Activated naive CD8-positive, alpha-beta T cell treated with anti-CD3 and anti-CD28 coated beads for 36 hours (primary cell): ENCODE measurements at regions not wholly inside any gene's neighbourhood (a gene's known extent, or its start where the extent isn't known, plus 50 kb on each side); places are given as distances from the start of the nearest gene placed in this dataset.

Experiments used
- DNase-seq: peaks from one replicate; pipeline ENCODE4 v3.0.0; 2021
- H3K27ac Mint-ChIP-seq: one replicate; pipeline ENCODE4 v1.8.0; 2022; ENCODE audit warnings: mild to moderate bottlenecking, moderate library complexity, mixed read lengths
- H3K27me3 Mint-ChIP-seq: one replicate; pipeline ENCODE4 v1.8.0; 2022; ENCODE audit warnings: mild to moderate bottlenecking, mixed read lengths
- H3K36me3 Mint-ChIP-seq: one replicate; pipeline ENCODE4 v1.8.0; 2021; ENCODE audit warnings: mild to moderate bottlenecking, mixed read lengths
- H3K4me1 Mint-ChIP-seq: one replicate; pipeline ENCODE4 v1.8.0; 2021; ENCODE audit warnings: mixed read lengths
- H3K4me3 Mint-ChIP-seq: one replicate; pipeline ENCODE4 v1.8.0; 2022; ENCODE audit warnings: mild to moderate bottlenecking, moderate library complexity, mixed read lengths
- H3K9me3 Mint-ChIP-seq: one replicate; pipeline ENCODE4 v1.8.0; 2022; ENCODE audit warnings: mixed read lengths

GRCh38 chr6:159438106-159438505 is 254.9 kb downstream of the SOD2 start:
- no peak for DNase-seq
- Mint-ChIP-seq H3K4me1 (no peaks in the 10 kb centered on the region), H3K36me3 (no peaks in the 10 kb centered on the region), H3K9me3 (peaks cover 10% of the 10 kb centered on the region), H3K27ac (no peak overlapping the region), H3K27me3 (peaks cover 3% of the 10 kb centered on the region), H3K4me3 (no peak overlapping the region)

GRCh38 chr6:159436581-159436980 is 256.5 kb downstream of the SOD2 start:
- Mint-ChIP-seq H3K4me1 (no peaks in the 10 kb centered on the region), H3K36me3 (no peaks in the 10 kb centered on the region), H3K27ac (no peak overlapping the region), H3K27me3 (no peaks in the 10 kb centered on the region), H3K9me3 (peaks cover 15% of the 10 kb centered on the region), H3K4me3 (no peak overlapping the region)
- DNase-seq, result no peak

- Mint-ChIP-seq H3K27me3 (no peaks in the 10 kb centered on the region), H3K9me3 (peaks cover 18% of the 10 kb centered on the region), H3K4me1 (no peaks in the 10 kb centered on the region), H3K27ac (no peak overlapping the region), H3K4me3 (no peak overlapping the region), H3K36me3 (no peaks in the 10 kb centered on the region)
- no peak for DNase-seq
Observed at GRCh38 chr6:159435701-159436100, 257.3 kb downstream of the SOD2 start.

GRCh38 chr6:159434410-159434809 is 258.6 kb downstream of the SOD2 start:
- H3K4me3 Mint-ChIP-seq, result no peak overlapping the region
- H3K9me3 Mint-ChIP-seq, result peaks cover 18% of the 10 kb centered on the region
- DNase-seq, result no peak
- H3K27me3 Mint-ChIP-seq, result peaks cover 4% of the 10 kb centered on the region
- H3K4me1 Mint-ChIP-seq, result no peaks in the 10 kb centered on the region
- H3K36me3 Mint-ChIP-seq, result no peaks in the 10 kb centered on the region
- no peak overlapping the region for H3K27ac Mint-ChIP-seq

GRCh38 chr6:159433550-159433949 is 259.5 kb downstream of the SOD2 start:
- no peak overlapping the region for H3K4me3 Mint-ChIP-seq
- no peaks in the 10 kb centered on the region for H3K4me1 Mint-ChIP-seq
- no peak for DNase-seq
- no peak overlapping the region for H3K27ac Mint-ChIP-seq
- H3K36me3 Mint-ChIP-seq, result no peaks in the 10 kb centered on the region
- H3K9me3 Mint-ChIP-seq, result peaks cover 18% of the 10 kb centered on the region
- peaks cover 4% of the 10 kb centered on the region for H3K27me3 Mint-ChIP-seq

GRCh38 chr6:159431750-159432149 is 261.3 kb downstream of the SOD2 start:
- H3K9me3 Mint-ChIP-seq, result peaks cover 18% of the 10 kb centered on the region
- H3K4me1 Mint-ChIP-seq, result no peaks in the 10 kb centered on the region
- peaks cover 8% of the 10 kb centered on the region for H3K27me3 Mint-ChIP-seq
- no peaks in the 10 kb centered on the region for H3K36me3 Mint-ChIP-seq
- no peak overlapping the region for H3K27ac Mint-ChIP-seq
- no peak for DNase-seq
- H3K4me3 Mint-ChIP-seq, result no peak overlapping the region

- Mint-ChIP-seq H3K4me3 (no peak overlapping the region), H3K9me3 (peaks cover 18% of the 10 kb centered on the region), H3K36me3 (no peaks in the 10 kb centered on the region), H3K4me1 (no peaks in the 10 kb centered on the region), H3K27me3 (peaks cover 8% of the 10 kb centered on the region), H3K27ac (no peak overlapping the region)
- no peak for DNase-seq
Observed at GRCh38 chr6:159430323-159430722, 261.1 kb downstream of the FNDC1 start.

- peaks cover 16% of the 10 kb centered on the region for H3K9me3 Mint-ChIP-seq
- no peaks in the 10 kb centered on the region for H3K4me1 Mint-ChIP-seq
- DNase-seq, result no peak
- H3K36me3 Mint-ChIP-seq, result no peaks in the 10 kb centered on the region
- H3K27me3 Mint-ChIP-seq, result peaks cover 8% of the 10 kb centered on the region
- no peak overlapping the region for H3K4me3 Mint-ChIP-seq
- H3K27ac Mint-ChIP-seq, result no peak overlapping the region
Observed at GRCh38 chr6:159429433-159429832, 260.2 kb downstream of the FNDC1 start.

- Mint-ChIP-seq H3K4me1 (no peaks in the 10 kb centered on the region), H3K4me3 (no peak overlapping the region), H3K27me3 (peaks cover 8% of the 10 kb centered on the region), H3K36me3 (no peaks in the 10 kb centered on the region), H3K9me3 (peaks cover 6% of the 10 kb centered on the region), H3K27ac (no peak overlapping the region)
- no peak for DNase-seq
Observed at GRCh38 chr6:159427771-159428170, 258.6 kb downstream of the FNDC1 start.

- no peak overlapping the region for H3K4me3 Mint-ChIP-seq
- H3K27me3 Mint-ChIP-seq, result peaks cover 8% of the 10 kb centered on the region
- DNase-seq, result no peak
- no peaks in the 10 kb centered on the region for H3K36me3 Mint-ChIP-seq
- no peaks in the 10 kb centered on the region for H3K4me1 Mint-ChIP-seq
- peaks cover 5% of the 10 kb centered on the region for H3K9me3 Mint-ChIP-seq
- H3K27ac Mint-ChIP-seq, result no peak overlapping the region
Observed at GRCh38 chr6:159427335-159427734, 258.1 kb downstream of the FNDC1 start.

GRCh38 chr6:159425421-159425820 is 256.2 kb downstream of the FNDC1 start:
- Mint-ChIP-seq H3K9me3 (no peaks in the 10 kb centered on the region), H3K27me3 (peaks cover 8% of the 10 kb centered on the region), H3K27ac (no peak overlapping the region), H3K4me1 (no peaks in the 10 kb centered on the region), H3K4me3 (no peak overlapping the region), H3K36me3 (no peaks in the 10 kb centered on the region)
- no peak for DNase-seq

GRCh38 chr6:159422041-159422984 is 253.1 kb downstream of the FNDC1 start:
- Mint-ChIP-seq H3K4me1 (no peaks in the 10 kb centered on the region), H3K4me3 (no peak overlapping the region), H3K27ac (no peak overlapping the region), H3K9me3 (no peaks in the 10 kb centered on the region), H3K27me3 (no peaks in the 10 kb centered on the region), H3K36me3 (no peaks in the 10 kb centered on the region)
- DNase-seq, result no peak

GRCh38 chr6:159421586-159421985 is 252.4 kb downstream of the FNDC1 start:
- no peak for DNase-seq
- Mint-ChIP-seq H3K4me1 (no peaks in the 10 kb centered on the region), H3K4me3 (no peak overlapping the region), H3K9me3 (no peaks in the 10 kb centered on the region), H3K27me3 (no peaks in the 10 kb centered on the region), H3K36me3 (no peaks in the 10 kb centered on the region), H3K27ac (no peak overlapping the region)

- no peaks in the 10 kb centered on the region for H3K27me3 Mint-ChIP-seq
- no peak overlapping the region for H3K4me3 Mint-ChIP-seq
- H3K27ac Mint-ChIP-seq, result no peak overlapping the region
- no peaks in the 10 kb centered on the region for H3K4me1 Mint-ChIP-seq
- no peak for DNase-seq
- peaks cover 16% of the 10 kb centered on the region for H3K9me3 Mint-ChIP-seq
- H3K36me3 Mint-ChIP-seq, result no peaks in the 10 kb centered on the region
Observed at GRCh38 chr6:159418997-159419396, 249.8 kb downstream of the FNDC1 start.

- DNase-seq, result no peak
- H3K4me1 Mint-ChIP-seq, result no peaks in the 10 kb centered on the region
- H3K36me3 Mint-ChIP-seq, result no peaks in the 10 kb centered on the region
- no peak overlapping the region for H3K27ac Mint-ChIP-seq
- no peak overlapping the region for H3K4me3 Mint-ChIP-seq
- H3K9me3 Mint-ChIP-seq, result peaks cover 18% of the 10 kb centered on the region
- H3K27me3 Mint-ChIP-seq, result no peaks in the 10 kb centered on the region
Observed at GRCh38 chr6:159416891-159417560, 247.8 kb downstream of the FNDC1 start.

GRCh38 chr6:159415540-159415939 is 246.3 kb downstream of the FNDC1 start:
- no peaks in the 10 kb centered on the region for H3K4me1 Mint-ChIP-seq
- H3K27ac Mint-ChIP-seq, result no peak overlapping the region
- no peaks in the 10 kb centered on the region for H3K36me3 Mint-ChIP-seq
- no peak overlapping the region for H3K4me3 Mint-ChIP-seq
- peaks cover 18% of the 10 kb centered on the region for H3K9me3 Mint-ChIP-seq
- H3K27me3 Mint-ChIP-seq, result no peaks in the 10 kb centered on the region
- DNase-seq, result no peak
